ENCODE measurements at regions not wholly inside any gene's neighbourhood (a gene's known extent, or its start where the extent isn't known, plus 50 kb on each side); places are given as distances from the start of the nearest gene placed in this dataset.

DNA sequence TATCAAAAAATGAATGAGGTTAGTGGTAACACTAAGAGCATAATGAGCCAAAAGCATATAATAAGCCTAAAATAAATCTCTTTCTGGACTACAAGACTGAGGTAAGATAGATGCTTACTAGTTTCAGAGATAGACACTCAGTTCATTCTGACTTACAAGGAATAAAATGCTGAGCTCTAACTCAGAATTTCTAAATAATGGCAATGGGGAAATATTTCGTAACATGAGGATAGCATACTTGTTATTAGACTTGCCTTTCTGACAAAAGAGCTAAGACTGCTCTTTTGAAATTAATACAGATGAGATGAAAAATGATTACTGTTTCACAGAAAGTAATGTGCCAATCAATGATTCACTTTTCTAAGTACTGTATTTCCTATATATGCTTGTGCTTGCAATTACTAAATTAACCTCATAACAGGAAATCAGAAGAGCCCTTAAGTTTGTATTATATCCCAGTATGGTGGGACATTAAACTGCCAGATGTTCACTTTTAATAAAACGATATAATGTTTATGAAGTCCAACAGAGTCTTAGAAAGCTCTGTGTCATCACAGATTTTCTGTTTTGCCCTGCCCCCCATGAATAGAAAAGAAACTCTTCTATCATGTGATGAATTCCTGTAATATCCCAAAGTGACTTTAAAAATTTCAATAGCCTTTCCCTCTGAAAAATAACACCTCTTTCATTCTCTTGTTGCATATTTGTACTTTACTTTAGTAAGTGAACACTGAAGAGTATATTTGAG is 2771.0 kb upstream of the PCDH20 start:
- TF ChIP-seq EZH2phosphoT487 (IDR thresholded peaks at IDR 0.05; ENCODE audit: borderline replicate concordance, low read length): no peak
- TF ChIP-seq, protein P1, sequence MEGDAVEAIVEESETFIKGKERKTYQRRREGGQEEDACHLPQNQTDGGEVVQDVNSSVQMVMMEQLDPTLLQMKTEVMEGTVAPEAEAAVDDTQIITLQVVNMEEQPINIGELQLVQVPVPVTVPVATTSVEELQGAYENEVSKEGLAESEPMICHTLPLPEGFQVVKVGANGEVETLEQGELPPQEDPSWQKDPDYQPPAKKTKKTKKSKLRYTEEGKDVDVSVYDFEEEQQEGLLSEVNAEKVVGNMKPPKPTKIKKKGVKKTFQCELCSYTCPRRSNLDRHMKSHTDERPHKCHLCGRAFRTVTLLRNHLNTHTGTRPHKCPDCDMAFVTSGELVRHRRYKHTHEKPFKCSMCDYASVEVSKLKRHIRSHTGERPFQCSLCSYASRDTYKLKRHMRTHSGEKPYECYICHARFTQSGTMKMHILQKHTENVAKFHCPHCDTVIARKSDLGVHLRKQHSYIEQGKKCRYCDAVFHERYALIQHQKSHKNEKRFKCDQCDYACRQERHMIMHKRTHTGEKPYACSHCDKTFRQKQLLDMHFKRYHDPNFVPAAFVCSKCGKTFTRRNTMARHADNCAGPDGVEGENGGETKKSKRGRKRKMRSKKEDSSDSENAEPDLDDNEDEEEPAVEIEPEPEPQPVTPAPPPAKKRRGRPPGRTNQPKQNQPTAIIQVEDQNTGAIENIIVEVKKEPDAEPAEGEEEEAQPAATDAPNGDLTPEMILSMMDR (IDR thresholded peaks at IDR 0.05; ENCODE audit: low read depth, low read length, poor library complexity, severe bottlenecking): no peak
- H3K9me3 ChIP-seq (ENCODE audit: control insufficient read depth, insufficient read depth, low read length): no peaks in the 10 kb centered on the region
- no peaks in the 10 kb centered on the region for H3K79me2 ChIP-seq (ENCODE audit: control insufficient read depth, low read length)
- H3K27ac ChIP-seq (ENCODE audit: low read depth, low read length): no peak overlapping the region
- H3K4me2 ChIP-seq (ENCODE audit: low read length): no peak overlapping the region
- H3K4me1 ChIP-seq (ENCODE audit: control insufficient read depth, low read length): no peaks in the 10 kb centered on the region
- no peak overlapping the region for H3K4me3 ChIP-seq (ENCODE audit: low read length)
- no peaks in the 10 kb centered on the region for H3F3A ChIP-seq (ENCODE audit: control insufficient read depth, insufficient read depth)
- no peaks in the 10 kb centered on the region for H3K27me3 ChIP-seq (ENCODE audit: control insufficient read depth, low read length)
- no peaks in the 10 kb centered on the region for H3K36me3 ChIP-seq (ENCODE audit: control insufficient read depth, low read length)
- no peaks in the 10 kb centered on the region for H4K20me1 ChIP-seq (ENCODE audit: control insufficient read depth, insufficient read depth, low read depth, low read length)
- H3K9me2 ChIP-seq (replicated peaks; ENCODE audit: control insufficient read depth, low read length): no peaks in the 10 kb centered on the region

DNA sequence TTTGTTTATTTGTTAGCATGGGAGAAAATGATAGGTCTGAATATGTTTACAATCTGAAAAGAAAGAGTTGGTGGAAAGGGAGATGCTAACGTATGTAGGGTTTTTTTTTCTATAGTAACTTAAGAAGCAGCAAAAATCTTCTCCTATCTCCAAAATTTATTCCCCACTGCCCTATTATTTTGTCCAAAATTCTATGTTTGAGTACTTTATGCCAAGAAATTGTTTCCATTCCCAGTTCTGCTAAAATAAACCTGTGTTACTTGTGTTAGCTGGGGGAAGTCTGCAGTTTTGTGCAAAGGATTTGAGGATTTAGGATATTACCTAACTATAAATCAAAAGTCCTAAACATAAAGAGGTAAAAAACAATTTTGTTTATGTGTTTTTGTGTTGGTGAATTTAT is 2770.4 kb upstream of the PCDH20 start:
- TF ChIP-seq, protein P1 (IDR thresholded peaks at IDR 0.05; ENCODE audit: low read depth, low read length, poor library complexity, severe bottlenecking): no peak
- TF ChIP-seq EZH2phosphoT487 (IDR thresholded peaks at IDR 0.05; ENCODE audit: borderline replicate concordance, low read length): no peak
- no peaks in the 10 kb centered on the region for H3K9me3 ChIP-seq (ENCODE audit: control insufficient read depth, insufficient read depth, low read length)
- no peaks in the 10 kb centered on the region for H3F3A ChIP-seq (ENCODE audit: control insufficient read depth, insufficient read depth)
- no peak overlapping the region for H3K4me2 ChIP-seq (ENCODE audit: low read length)
- no peaks in the 10 kb centered on the region for H3K9me2 ChIP-seq (replicated peaks; ENCODE audit: control insufficient read depth, low read length)
- H3K4me1 ChIP-seq (ENCODE audit: control insufficient read depth, low read length): no peaks in the 10 kb centered on the region
- H3K27me3 ChIP-seq (ENCODE audit: control insufficient read depth, low read length): no peaks in the 10 kb centered on the region
- no peaks in the 10 kb centered on the region for H3K79me2 ChIP-seq (ENCODE audit: control insufficient read depth, low read length)
- no peaks in the 10 kb centered on the region for H4K20me1 ChIP-seq (ENCODE audit: control insufficient read depth, insufficient read depth, low read depth, low read length)
- H3K36me3 ChIP-seq (ENCODE audit: control insufficient read depth, low read length): no peaks in the 10 kb centered on the region
- H3K4me3 ChIP-seq (ENCODE audit: low read length): no peak overlapping the region
- H3K27ac ChIP-seq (ENCODE audit: low read depth, low read length): no peak overlapping the region

DNA sequence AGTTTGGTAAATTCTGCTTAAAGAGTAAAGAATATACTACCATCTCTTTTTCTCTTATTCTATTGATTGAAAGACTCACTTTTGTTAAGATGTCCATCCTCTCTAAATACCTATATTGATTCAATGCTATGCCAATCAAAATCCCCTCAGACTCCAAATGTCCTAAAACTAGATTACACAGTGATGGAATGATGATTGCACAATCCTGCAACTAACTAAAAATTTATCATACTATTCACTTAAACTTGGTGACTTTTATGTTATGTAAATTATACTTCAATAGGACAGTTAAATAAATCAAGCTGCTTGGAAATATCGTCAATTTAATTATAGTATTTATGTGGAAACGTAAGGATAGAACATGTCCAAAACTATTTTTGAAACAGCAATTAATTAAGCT is 2765.1 kb upstream of the PCDH20 start:
- no peaks in the 10 kb centered on the region for H3K9me2 ChIP-seq (replicated peaks; ENCODE audit: control insufficient read depth, low read length)
- H3K9me3 ChIP-seq (ENCODE audit: control insufficient read depth, insufficient read depth, low read length): no peaks in the 10 kb centered on the region
- H3K4me3 ChIP-seq (ENCODE audit: low read length): no peak overlapping the region
- H3K27me3 ChIP-seq (ENCODE audit: control insufficient read depth, low read length): no peaks in the 10 kb centered on the region
- no peaks in the 10 kb centered on the region for H3K36me3 ChIP-seq (ENCODE audit: control insufficient read depth, low read length)
- H3F3A ChIP-seq (ENCODE audit: control insufficient read depth, insufficient read depth): no peaks in the 10 kb centered on the region
- no peak overlapping the region for H3K4me2 ChIP-seq (ENCODE audit: low read length)
- H3K79me2 ChIP-seq (ENCODE audit: control insufficient read depth, low read length): no peaks in the 10 kb centered on the region
- TF ChIP-seq, protein P1 (IDR thresholded peaks at IDR 0.05; ENCODE audit: low read depth, low read length, poor library complexity, severe bottlenecking): no peak
- no peak for TF ChIP-seq EZH2phosphoT487 (IDR thresholded peaks at IDR 0.05; ENCODE audit: borderline replicate concordance, low read length)
- no peak overlapping the region for H3K27ac ChIP-seq (ENCODE audit: low read depth, low read length)
- H4K20me1 ChIP-seq (ENCODE audit: control insufficient read depth, insufficient read depth, low read depth, low read length): no peaks in the 10 kb centered on the region
- no peaks in the 10 kb centered on the region for H3K4me1 ChIP-seq (ENCODE audit: control insufficient read depth, low read length)
